Islet of Langerhans (tissue), 1 donor: ENCODE measurements at regions not wholly inside any gene's neighbourhood (a gene's known extent, or its start where the extent isn't known, plus 50 kb on each side); places are given as distances from the start of the nearest gene placed in this dataset.
"Not testable (repeated sequence)": the region's sequence is repeated elsewhere in the genome, so short reads cannot be mapped to it uniquely, and the experiment has no call there.

Experiments
- FAIRE-seq: peaks from one replicate; lab custom pipeline; 2011; peaks lifted over from hg19 to GRCh38; lab: Jason Lieb, UNC

DNA sequence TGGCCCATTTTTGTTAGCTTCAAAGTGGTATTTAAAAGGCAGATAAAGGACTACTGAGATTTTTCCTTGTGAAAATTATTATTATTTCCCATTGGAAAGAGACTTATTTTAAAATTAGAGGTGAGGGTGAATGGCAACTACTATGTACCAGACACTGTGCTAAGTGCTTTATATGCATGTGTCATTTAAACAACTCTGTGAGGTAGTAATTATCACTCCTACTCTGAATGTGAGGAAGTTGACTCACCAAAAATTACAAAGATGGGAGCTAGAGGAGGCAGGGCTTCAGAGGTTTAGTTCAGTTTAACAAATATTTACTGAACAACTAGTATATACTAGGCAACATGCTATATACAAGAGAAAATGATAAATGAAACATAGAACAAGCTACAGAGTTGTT, 78.2 kb downstream of the MSL3 start:
- FAIRE-seq, result no peak

DNA sequence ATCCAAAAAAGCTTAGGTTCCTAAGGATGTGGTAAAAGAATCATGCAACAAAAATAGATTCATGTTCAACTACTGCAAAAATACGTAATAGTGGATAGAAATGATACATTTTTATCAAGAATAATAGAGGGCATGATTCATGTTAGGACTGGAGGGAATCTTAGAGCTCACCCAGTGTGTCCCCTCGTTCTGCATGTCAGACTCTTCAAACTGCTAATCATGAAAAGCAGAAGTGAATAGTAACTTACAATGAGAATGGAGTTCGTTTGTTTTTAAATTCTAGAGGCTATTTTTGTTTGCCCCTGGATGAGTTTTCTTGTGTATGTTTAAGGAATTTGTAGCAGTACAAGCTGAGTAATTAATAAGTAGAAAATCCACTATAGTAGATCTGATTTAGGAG, 79.4 kb downstream of the MSL3 start:
- no peak for FAIRE-seq

DNA sequence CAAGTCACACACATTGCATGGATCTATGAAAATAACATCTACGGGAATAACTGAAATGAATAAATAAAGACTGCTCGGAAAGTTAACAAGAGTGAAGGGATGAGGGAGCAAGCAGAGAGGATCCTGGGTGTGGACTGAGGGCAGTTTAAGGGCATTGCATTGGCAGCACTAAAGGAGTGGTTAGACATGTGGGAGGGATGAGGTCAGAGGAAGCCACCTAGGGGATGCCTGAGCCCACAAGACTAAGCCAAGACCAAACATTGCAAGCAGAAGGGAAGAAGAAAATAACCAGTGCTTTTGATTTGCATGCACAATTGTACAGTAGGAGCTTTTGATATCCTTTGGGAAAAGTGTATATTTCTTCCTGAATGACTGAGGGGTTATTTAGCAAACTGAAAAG, 106.1 kb downstream of the MSL3 start:
- FAIRE-seq, result no peak

GRCh38 chrX:11867610-11868345, 109.7 kb downstream of the MSL3 start:
- no peak for FAIRE-seq

GRCh38 chrX:11870789-11871188, 112.8 kb downstream of the MSL3 start:
- no peak for FAIRE-seq

DNA sequence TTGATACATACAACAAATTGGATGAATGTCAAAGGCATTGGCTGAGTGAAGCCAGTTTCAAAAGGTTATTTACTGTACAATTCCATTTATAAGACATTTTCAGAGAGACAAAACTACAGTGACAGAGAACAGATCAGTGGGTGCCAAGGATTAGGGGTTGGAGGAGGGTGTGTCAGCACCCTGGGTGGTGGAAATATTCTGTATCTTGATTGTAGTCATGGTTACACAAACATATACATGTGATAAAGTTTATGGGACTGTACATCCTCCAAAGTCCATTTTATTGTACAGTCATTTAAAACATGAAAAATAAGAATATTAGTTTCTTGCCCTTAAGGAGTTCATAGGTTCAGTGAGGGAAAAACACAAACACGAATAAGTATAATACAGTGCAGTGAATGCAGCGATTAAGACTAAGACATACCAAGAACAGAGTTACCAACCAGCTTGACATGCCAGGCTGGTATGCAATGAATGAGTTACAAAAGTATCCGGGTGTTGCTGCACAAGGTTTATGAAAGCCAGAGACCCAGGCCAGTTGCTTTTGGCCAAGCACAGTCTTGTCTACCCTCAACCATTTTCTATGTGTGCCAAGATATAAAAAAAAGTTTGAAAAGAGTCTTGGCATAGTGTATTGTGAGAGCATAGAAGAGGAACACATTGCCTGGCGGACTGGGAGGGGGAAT, 123.6 kb downstream of the MSL3 start:
- FAIRE-seq, result no peak

DNA sequence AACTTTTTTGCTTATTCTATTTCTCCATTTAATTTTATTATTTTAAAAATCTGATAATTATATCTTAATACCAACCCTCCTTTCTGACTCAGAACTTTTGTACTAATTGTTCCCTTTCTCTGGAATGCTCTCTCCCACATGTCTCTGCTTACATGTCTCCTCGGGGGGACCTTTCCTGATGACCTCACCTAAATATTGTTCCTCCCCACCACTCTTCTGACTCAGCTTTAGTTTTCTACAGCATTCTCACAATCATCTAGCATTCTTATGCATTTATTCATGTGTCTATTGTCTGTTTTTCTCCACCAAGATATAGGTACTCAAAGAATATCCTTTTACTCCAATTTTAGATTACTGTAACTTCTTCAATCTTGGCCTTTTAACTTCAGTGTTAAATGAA, 128.7 kb downstream of the MSL3 start:
- no peak for FAIRE-seq

- no peak for FAIRE-seq
Measured at GRCh38 chrX:11887175-11887574, 129.1 kb downstream of the MSL3 start.

DNA sequence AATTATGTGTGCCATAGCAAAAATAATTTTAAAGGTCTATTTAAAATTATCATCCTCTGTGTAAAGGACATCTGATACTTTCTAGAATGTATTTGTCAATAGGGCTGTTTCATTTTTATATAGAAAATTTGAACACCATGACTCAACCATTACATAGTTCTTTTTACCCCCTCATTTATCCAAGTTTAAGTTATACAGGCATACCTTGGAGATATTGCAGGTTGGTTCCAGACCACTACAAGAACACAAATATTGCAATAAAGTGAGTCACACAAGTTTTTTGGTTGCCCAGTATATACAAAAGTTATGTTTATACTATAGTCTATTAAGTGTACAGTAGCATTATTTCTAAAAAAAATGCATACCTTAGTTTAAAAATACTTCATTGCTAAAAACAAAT, 130.4 kb downstream of the MSL3 start:
- no peak for FAIRE-seq

- no peak for FAIRE-seq
Measured at GRCh38 chrX:11889791-11890190, 131.8 kb downstream of the MSL3 start.

- no peak for FAIRE-seq
Measured at GRCh38 chrX:11890836-11891514, 132.9 kb downstream of the MSL3 start.

DNA sequence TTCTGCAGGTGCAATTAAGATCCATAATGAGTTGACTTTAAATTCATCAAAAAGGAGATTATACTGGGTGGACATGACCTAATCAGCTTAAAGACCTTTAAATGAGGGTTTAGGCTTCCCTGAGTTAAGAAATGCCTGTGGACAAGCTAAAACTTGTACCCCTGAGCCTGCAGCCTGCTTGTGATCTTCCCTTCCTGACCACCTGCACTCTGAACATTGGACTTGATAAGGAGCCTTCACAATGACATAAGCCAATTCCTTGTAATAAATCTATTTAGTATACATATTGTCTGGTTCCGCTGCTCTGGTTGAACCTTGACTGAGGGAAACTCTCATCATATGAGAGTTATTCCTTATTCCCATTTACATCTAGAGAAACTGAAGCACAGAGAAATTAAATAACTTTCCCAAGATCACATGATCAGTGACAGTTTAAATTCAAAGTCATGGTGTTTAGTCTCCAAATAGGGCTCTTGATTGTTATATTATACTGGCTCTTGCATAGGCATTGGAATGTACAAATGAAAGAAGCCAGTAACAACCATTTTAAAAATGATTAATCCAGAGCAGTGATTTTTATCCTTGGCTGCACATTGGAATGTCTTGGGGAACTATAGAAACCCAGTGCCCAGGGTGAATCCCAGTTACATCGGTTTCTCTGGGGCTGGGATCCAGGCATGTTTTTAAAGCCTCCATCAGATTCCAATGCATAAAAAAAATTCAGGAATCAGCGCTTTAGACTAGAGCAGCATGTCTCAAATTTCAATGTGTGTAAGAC, 136.1 kb downstream of the MSL3 start:
- FAIRE-seq, result no peak

GRCh38 chrX:11899091-11899490, 141.1 kb downstream of the MSL3 start:
- no peak for FAIRE-seq

DNA sequence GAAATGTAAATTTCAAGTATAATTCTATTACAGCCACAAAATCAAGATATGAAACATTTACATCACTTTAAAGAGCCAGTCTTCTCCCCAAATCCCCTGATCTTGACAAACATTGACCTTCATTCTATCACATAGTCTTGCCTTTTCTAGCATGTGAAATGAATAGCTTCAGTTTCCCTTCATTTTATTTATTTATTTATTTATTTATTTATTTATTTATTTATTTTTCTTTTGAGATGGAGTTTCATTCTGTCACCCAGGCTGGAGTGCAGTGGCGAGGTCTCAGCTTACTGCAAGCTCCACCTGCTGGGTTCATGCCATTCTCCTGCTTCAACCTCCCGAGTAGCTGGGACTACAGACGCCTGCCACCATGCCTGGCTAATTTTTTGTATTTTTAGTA, 147.9 kb downstream of the MSL3 start:
- FAIRE-seq, result not testable (repeated sequence)

DNA sequence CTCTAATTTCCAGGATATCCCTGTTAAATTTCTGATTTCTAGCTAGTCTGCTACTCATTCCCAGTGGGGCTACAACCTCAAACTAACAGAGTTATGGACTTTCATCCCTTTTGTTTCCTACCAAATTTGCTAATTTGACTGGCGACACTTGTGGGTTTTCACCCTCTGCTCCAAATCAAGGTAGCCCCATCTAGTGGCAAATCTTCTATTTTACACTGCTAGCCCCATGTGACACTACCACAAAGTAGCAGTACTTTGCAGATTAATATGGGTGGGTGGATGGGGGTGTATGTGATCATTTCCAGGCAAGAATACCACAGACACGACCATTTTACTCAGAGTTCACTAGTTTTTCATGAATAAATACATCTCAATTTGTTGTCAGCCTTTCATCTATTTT, 150.3 kb downstream of the MSL3 start:
- no peak for FAIRE-seq

DNA sequence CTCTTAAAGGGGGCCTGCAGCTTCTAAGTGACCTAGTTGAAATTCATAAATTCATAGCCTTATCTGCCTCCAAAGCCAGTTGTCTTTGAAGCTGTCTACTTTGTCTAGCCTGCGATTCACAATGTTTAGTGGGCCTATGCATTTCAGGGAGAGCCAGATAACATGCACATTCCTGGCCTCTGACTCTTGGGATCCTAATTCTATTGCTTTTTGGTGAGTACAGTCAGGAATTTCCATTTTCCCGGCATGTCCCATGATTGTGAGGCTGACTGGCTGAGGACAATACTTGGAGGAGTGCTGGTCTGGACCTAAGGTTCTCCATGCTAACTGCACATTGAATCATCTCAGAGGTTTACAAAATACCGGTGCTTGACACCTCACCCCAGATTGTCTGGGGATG, 155.0 kb downstream of the MSL3 start:
- no peak for FAIRE-seq

DNA sequence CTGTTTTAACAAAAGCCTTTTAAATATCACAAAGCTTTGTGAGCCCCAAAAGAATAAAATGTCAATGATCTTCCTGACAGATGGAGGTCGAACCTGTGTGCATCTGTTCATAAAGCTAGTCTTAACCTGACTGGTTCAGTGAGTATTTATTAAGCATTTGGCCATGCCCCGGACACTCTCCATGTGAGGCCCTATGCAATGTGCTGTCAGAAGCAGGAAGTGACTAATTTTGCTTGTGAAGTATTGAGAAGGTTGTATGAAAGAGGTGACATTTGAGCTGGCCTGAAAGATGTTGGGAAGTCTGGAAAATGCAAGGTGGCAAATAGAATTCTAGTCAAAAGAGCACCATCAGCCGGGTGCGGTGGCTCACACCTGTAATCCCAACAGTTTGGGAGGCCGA, 171.4 kb downstream of the MSL3 start:
- FAIRE-seq, result no peak

DNA sequence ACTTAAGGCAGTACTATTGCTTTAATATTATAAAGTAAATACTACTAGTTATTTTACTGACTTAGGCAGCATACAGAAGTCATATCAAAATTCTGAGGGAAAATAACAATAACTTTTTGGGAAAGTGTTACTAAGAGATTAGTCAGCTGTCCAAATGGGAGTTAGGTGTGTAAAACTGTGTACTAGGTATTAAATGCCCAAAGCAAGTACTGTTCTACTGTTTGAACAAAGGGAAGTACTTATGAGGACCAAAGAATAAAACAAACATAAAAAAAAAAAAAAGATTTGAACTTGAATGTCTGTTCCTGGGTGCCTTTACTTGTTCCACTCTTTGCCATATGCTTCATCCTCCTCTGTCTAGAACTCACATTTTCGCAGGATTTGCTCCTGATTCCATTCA, 174.4 kb downstream of the MSL3 start:
- FAIRE-seq, result no peak

- FAIRE-seq, result no peak
Measured at GRCh38 chrX:11934089-11934488, 176.1 kb downstream of the MSL3 start.

GRCh38 chrX:11941571-11941970, 183.5 kb downstream of the MSL3 start:
- FAIRE-seq, result no peak

GRCh38 chrX:11944501-11944900, 186.5 kb downstream of the MSL3 start:
- no peak for FAIRE-seq

DNA sequence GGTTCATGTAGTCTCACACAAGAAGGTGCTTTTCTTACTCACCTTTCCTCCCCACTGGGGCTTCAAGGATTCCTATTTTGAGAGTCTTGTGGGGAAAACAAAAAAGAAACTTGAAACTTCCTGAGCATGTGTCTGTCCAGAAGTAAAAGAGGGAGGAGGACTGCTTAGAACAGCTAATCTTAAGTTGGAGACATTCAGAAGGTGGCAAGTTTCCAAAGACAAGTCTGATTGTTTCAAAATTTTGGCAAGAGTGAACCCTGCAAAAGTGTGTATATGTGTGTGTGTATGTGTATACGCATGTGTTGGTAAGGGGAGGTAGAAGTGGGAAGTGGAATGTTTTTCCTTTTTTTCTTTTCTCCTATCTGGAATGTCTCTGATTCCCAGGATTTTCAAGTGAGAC, 189.0 kb upstream of the FRMPD4 start:
- no peak for FAIRE-seq

DNA sequence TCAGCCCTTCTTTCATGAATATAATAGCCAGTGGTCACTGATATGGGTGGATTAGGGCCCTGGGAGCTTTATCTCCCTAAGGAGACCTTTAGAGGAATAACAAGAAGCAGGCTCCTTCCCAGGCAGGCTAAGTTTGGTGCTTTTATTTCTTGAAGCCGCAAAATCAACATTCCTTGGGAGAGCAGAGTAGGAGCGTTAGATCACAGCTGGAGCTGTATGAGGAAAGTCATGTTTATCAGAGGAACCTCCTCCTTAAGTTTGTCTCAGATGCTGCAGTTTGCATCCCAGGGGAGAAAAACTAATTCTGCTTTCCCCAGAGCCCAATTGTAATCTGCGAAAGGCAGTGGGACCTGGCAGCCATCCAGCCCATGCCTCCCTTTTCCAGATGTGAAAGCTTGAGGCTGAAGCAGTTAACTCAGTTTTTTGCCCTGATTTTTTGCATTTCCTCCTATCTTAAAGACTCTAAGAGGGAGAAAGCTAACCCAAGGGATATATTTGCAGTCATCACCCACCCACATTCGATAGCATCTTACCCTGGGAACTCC, 186.0 kb upstream of the FRMPD4 start:
- no peak for FAIRE-seq
